GM18861 (cell line): ENCODE measurements at regions not wholly inside any gene's neighbourhood (a gene's known extent, or its start where the extent isn't known, plus 50 kb on each side); places are given as distances from the start of the nearest gene placed in this dataset.

ENCODE experiments used
- ATAC-seq: cut with Tn5 transposase; IDR thresholded peaks from one replicate; pipeline ENCODE4 v1.9.1; 2021; ENCODE audit not compliant: unreplicated experiment

GRCh38 chr2:158732573-158733429, 62.3 kb upstream of the DAPL1 start:
- ATAC-seq, result no peak

GRCh38 chr2:158733430-158733755, 61.7 kb upstream of the DAPL1 start:
- no peak for ATAC-seq

GRCh38 chr2:158734442-158734841, 60.7 kb upstream of the DAPL1 start:
- no peak for ATAC-seq

- ATAC-seq, result no peak
Observed at GRCh38 chr2:158735822-158736580, 59.1 kb upstream of the DAPL1 start.

GRCh38 chr2:158738363-158738762, 56.8 kb upstream of the DAPL1 start:
- ATAC-seq, result no peak

GRCh38 chr2:158740127-158740526, 55.0 kb upstream of the DAPL1 start:
- no peak for ATAC-seq

- ATAC-seq, result no peak
Observed at GRCh38 chr2:158740621-158741020, 54.5 kb upstream of the DAPL1 start.

GRCh38 chr2:158741625-158742024, 53.5 kb upstream of the DAPL1 start:
- no peak for ATAC-seq

- no peak for ATAC-seq
Observed at GRCh38 chr2:158742536-158742935, 52.6 kb upstream of the DAPL1 start.

GRCh38 chr2:158743466-158743865, 51.7 kb upstream of the DAPL1 start:
- no peak for ATAC-seq

- ATAC-seq, result no peak
Observed at GRCh38 chr2:158743879-158744278, 51.2 kb upstream of the DAPL1 start.

- ATAC-seq, result peak; percentile 46
Observed at GRCh38 chr2:158745067-158745865, 49.9 kb upstream of the DAPL1 start.
